GM23338 (cell line): ENCODE measurements at regions not wholly inside any gene's neighbourhood (a gene's known extent, or its start where the extent isn't known, plus 50 kb on each side); places are given as distances from the start of the nearest gene placed in this dataset.
A peak's percentile ranks its signal among the peaks of the same experiment; 100 is the strongest.

Source experiments
- ATAC-seq: fragments of 200-7000 bp; cut with Tn5 transposase; 3 replicates; pipeline ENCODE4 v1.9.1; 2020
- DNase-seq: peaks from one replicate; pipeline ENCODE4 v3.0.0-alpha.2; 2015; ENCODE audit warnings: low spot score
- H2AFZ ChIP-seq: fragments of 200-600 bp; sonication (generic); 2 replicates; pipeline ENCODE4 v1.8.0; 2016; ENCODE audit warnings: antibody characterized with exemption, mild to moderate bottlenecking, moderate library complexity
- H3F3A ChIP-seq: fragments of 200-600 bp; sonication (generic); replicated peaks from 2 replicates; pipeline ENCODE4 v1.8.0; 2017; ENCODE audit warnings: antibody characterized with exemption, mixed run types, low read depth
- H3K27ac ChIP-seq: fragments of 200-600 bp; sonication (generic); 2 replicates; pipeline ENCODE4 v1.6.1; 2016; ENCODE audit warnings: low read depth
- H3K27me3 ChIP-seq: fragments of 200-600 bp; sonication (generic); 2 replicates; pipeline ENCODE4 v1.8.0; 2016; ENCODE audit warnings: mild to moderate bottlenecking, mixed run types, moderate library complexity; ENCODE audit not compliant: insufficient read depth
- H3K36me3 ChIP-seq: fragments of 200-600 bp; sonication (generic); 2 replicates; pipeline ENCODE4 v1.8.0; 2016; ENCODE audit warnings: mild to moderate bottlenecking; ENCODE audit not compliant: insufficient read depth
- H3K4me1 ChIP-seq: fragments of 200-600 bp; sonication (generic); 2 replicates; pipeline ENCODE4 v1.8.0; 2016; ENCODE audit warnings: mild to moderate bottlenecking, moderate library complexity; ENCODE audit not compliant: insufficient read depth
- H3K4me2 ChIP-seq: fragments of 200-600 bp; sonication (generic); 2 replicates; pipeline ENCODE4 v1.7.1; 2017; ENCODE audit warnings: mixed run types
- H3K4me3 ChIP-seq: fragments of 200-600 bp; sonication (generic); 2 replicates; pipeline ENCODE4 v1.6.1; 2016; ENCODE audit warnings: mixed run types
- H3K79me2 ChIP-seq: fragments of 200-600 bp; sonication (generic); replicated peaks from 2 replicates; pipeline ENCODE4 v1.8.0; 2017; ENCODE audit warnings: mild to moderate bottlenecking; ENCODE audit not compliant: insufficient read depth
- H3K9me2 ChIP-seq: fragments of 200-600 bp; sonication (generic); 2 replicates; pipeline ENCODE4 v1.8.0; 2017; ENCODE audit not compliant: insufficient read depth
- H4K20me1 ChIP-seq: fragments of 200-600 bp; sonication (generic); replicated peaks from 2 replicates; pipeline ENCODE4 v1.8.0; 2017; ENCODE audit warnings: mild to moderate bottlenecking; ENCODE audit not compliant: insufficient read depth
- H3K27ac Mint-ChIP-seq: 2 replicates; pipeline ENCODE4 v1.8.0; 2020; ENCODE audit warnings: inconsistent platforms, mild to moderate bottlenecking, moderate library complexity, mixed read lengths
- H3K27me3 Mint-ChIP-seq: 3 replicates; pipeline ENCODE4 v1.8.0; 2022; ENCODE audit warnings: low read depth, mild to moderate bottlenecking, moderate library complexity, mixed read lengths, inconsistent platforms; ENCODE audit not compliant: insufficient read depth, poor library complexity
- H3K36me3 Mint-ChIP-seq: 3 replicates; pipeline ENCODE4 v1.8.0; 2021; ENCODE audit warnings: low read depth, mild to moderate bottlenecking, inconsistent platforms, moderate library complexity, mixed read lengths
- H3K4me1 Mint-ChIP-seq: 3 replicates; pipeline ENCODE4 v1.8.0; 2020; ENCODE audit warnings: mild to moderate bottlenecking, inconsistent platforms, mixed read lengths
- H3K4me3 Mint-ChIP-seq: 3 replicates; pipeline ENCODE4 v1.8.0; 2021; ENCODE audit warnings: moderate library complexity, mild to moderate bottlenecking, inconsistent platforms, mixed read lengths
- H3K9me3 Mint-ChIP-seq: 3 replicates; pipeline ENCODE4 v1.8.0; 2020; ENCODE audit warnings: moderate library complexity, mild to moderate bottlenecking, inconsistent platforms, mixed read lengths
- CREB1 ChIP-seq: fragments of 250-450 bp; sonication (Bioruptor Pico); IDR thresholded peaks from 2 replicates; pipeline ENCODE4 v1.5.0; 2020; ENCODE audit warnings: low read depth, mild to moderate bottlenecking, moderate library complexity
- EZH2 ChIP-seq: fragments of 200-600 bp; sonication (generic); IDR thresholded peaks from one replicate; pipeline ENCODE4 v1.8.0; 2017; ENCODE audit warnings: antibody characterized with exemption, mild to moderate bottlenecking, low read depth; ENCODE audit not compliant: unreplicated experiment
- EZH2phosphoT487 ChIP-seq: fragments of 200-600 bp; sonication (generic); IDR thresholded peaks from one replicate; pipeline ENCODE4 v1.8.1; 2018; ENCODE audit warnings: antibody characterized with exemption; ENCODE audit not compliant: unreplicated experiment
- JUNB ChIP-seq: IDR thresholded peaks from one replicate; pipeline ENCODE4 v1.6.1; 2016; ENCODE audit warnings: antibody characterized with exemption; ENCODE audit not compliant: unreplicated experiment
- POLR2AphosphoS5 ChIP-seq: IDR thresholded peaks from 2 replicates; pipeline ENCODE4 v1.6.1; 2016; ENCODE audit warnings: antibody characterized with exemption, low read depth
- STAT1 ChIP-seq: IDR thresholded peaks from one replicate; pipeline ENCODE4 v1.6.1; 2016; ENCODE audit warnings: antibody characterized with exemption; ENCODE audit not compliant: unreplicated experiment
- ZNF114 ChIP-seq: fragments of 250-450 bp; sonication (Bioruptor Pico); IDR thresholded peaks from 2 replicates; pipeline ENCODE4 v1.5.0; 2020; ENCODE audit warnings: mild to moderate bottlenecking, moderate library complexity
- ZNF331 ChIP-seq: fragments of 250-450 bp; sonication (Bioruptor Pico); IDR thresholded peaks from 2 replicates; pipeline ENCODE4 v1.5.0; 2020; ENCODE audit warnings: low read depth, mild to moderate bottlenecking, moderate library complexity
- TF ChIP-seq, protein P1 (sequence below): IDR thresholded peaks from 2 replicates; pipeline ENCODE4 v1.6.1; 2016; ENCODE audit warnings: antibody characterized with exemption
- TF ChIP-seq, protein P2 (sequence below): IDR thresholded peaks from one replicate; pipeline ENCODE4 v1.6.1; 2018; ENCODE audit warnings: antibody characterized with exemption; ENCODE audit not compliant: unreplicated experiment
- TF ChIP-seq, protein P3 (sequence below): fragments of 250-450 bp; sonication (Bioruptor Pico); IDR thresholded peaks from 2 replicates; pipeline ENCODE4 v1.5.0; 2020; ENCODE audit warnings: mild to moderate bottlenecking, moderate library complexity

DNA sequence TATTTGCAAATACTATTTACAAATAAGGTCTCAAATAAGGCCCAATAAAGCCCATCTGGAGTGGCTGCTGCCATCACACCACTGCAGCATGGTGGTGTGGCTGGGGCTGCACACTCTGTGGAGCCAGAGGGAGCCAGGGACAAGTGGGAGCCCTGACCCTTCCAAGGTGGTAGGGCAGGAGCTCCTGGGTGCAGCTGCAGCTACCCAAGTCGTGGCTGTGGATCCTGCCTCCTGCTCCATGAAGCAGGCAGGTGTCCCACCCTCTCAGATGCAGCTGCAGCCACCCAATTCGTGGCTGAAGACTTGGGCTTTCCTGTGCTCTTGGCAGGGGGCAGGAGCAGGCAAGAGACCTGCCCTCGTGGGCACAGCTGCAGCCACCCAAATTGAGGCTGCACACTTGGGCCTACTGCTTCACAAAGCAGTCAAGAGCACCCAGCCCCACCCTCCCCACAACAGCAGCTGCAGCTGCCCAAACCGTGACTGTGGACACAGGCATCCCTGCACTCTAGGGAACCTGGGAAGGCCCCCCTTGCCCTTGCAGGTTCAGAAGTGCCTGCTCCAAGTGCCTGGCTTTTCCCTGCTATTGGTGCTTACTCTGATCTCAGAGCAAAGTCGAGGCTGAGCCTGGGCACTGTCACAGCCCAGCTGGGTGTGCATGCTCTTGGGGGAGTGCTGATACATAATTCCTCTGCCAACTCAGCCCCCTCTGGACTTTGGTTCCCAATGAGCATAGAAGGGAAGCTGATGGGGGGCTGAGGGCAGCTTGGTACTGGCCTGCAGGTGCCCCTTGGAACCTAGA, 614.8 kb downstream of the PCDH18 start (continued):
- TF ChIP-seq, protein P1, sequence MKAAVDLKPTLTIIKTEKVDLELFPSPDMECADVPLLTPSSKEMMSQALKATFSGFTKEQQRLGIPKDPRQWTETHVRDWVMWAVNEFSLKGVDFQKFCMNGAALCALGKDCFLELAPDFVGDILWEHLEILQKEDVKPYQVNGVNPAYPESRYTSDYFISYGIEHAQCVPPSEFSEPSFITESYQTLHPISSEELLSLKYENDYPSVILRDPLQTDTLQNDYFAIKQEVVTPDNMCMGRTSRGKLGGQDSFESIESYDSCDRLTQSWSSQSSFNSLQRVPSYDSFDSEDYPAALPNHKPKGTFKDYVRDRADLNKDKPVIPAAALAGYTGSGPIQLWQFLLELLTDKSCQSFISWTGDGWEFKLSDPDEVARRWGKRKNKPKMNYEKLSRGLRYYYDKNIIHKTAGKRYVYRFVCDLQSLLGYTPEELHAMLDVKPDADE, result no peak
- TF ChIP-seq JUNB, result no peak
- TF ChIP-seq EZH2phosphoT487, result no peak
- TF ChIP-seq CREB1 (CRISPR knock-in tag), result no peak
- TF ChIP-seq ZNF114, result no peak
- no peak for TF ChIP-seq EZH2
- TF ChIP-seq ZNF331 (CRISPR knock-in tag), result no peak
- TF ChIP-seq, protein P2, sequence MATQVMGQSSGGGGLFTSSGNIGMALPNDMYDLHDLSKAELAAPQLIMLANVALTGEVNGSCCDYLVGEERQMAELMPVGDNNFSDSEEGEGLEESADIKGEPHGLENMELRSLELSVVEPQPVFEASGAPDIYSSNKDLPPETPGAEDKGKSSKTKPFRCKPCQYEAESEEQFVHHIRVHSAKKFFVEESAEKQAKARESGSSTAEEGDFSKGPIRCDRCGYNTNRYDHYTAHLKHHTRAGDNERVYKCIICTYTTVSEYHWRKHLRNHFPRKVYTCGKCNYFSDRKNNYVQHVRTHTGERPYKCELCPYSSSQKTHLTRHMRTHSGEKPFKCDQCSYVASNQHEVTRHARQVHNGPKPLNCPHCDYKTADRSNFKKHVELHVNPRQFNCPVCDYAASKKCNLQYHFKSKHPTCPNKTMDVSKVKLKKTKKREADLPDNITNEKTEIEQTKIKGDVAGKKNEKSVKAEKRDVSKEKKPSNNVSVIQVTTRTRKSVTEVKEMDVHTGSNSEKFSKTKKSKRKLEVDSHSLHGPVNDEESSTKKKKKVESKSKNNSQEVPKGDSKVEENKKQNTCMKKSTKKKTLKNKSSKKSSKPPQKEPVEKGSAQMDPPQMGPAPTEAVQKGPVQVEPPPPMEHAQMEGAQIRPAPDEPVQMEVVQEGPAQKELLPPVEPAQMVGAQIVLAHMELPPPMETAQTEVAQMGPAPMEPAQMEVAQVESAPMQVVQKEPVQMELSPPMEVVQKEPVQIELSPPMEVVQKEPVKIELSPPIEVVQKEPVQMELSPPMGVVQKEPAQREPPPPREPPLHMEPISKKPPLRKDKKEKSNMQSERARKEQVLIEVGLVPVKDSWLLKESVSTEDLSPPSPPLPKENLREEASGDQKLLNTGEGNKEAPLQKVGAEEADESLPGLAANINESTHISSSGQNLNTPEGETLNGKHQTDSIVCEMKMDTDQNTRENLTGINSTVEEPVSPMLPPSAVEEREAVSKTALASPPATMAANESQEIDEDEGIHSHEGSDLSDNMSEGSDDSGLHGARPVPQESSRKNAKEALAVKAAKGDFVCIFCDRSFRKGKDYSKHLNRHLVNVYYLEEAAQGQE, result no peak
- TF ChIP-seq STAT1, result no peak

DNA sequence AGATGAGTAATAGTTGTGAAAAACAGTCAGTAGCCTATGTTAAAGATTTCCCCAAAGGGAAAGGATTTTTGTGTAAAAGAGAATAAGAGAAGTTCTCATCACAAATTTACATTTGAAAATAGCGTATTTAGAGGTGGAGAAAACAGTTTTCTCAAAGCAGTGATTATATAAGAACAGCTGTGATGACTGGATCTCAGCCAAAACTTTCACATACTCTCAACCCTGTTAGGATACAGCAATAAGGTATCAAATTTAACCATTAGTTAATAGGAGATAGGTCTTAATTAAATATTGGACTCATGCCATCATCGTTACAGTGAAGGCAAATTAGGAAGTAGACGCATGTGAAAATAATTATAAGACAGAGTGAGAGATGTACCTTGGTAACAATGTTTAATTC, 622.7 kb downstream of the PCDH18 start:
- Histone ChIP-seq H3K79me2 (no peaks in the 10 kb centered on the region), H3K27me3 (no peaks in the 10 kb centered on the region), H3K4me1 (peaks cover 28% of the 10 kb centered on the region), H4K20me1 (no peaks in the 10 kb centered on the region), H3K9me2 (0 out of 2 replicates have a peak, but pooled peaks cover 6% of the 10 kb centered on the region), H3K4me3 (no peak overlapping the region), H3F3A (no peaks in the 10 kb centered on the region), H3K4me2 (no peak overlapping the region; the same call in 1 of the 2 replicates), H2AFZ (no peak overlapping the region), H3K27ac (no peak overlapping the region), H3K36me3 (no peaks in the 10 kb centered on the region)
- ATAC-seq, result no peak
- Mint-ChIP-seq H3K9me3 (no peaks in the 10 kb centered on the region), H3K36me3 (no peaks in the 10 kb centered on the region), H3K27ac (peak overlapping the region; percentile 33), H3K4me3 (no peak overlapping the region), H3K4me1 (peaks cover 22% of the 10 kb centered on the region), H3K27me3 (peaks cover 2% of the 10 kb centered on the region)
- DNase-seq, result no peak
- TF ChIP-seq, protein P1, result no peak
- TF ChIP-seq, protein P3, sequence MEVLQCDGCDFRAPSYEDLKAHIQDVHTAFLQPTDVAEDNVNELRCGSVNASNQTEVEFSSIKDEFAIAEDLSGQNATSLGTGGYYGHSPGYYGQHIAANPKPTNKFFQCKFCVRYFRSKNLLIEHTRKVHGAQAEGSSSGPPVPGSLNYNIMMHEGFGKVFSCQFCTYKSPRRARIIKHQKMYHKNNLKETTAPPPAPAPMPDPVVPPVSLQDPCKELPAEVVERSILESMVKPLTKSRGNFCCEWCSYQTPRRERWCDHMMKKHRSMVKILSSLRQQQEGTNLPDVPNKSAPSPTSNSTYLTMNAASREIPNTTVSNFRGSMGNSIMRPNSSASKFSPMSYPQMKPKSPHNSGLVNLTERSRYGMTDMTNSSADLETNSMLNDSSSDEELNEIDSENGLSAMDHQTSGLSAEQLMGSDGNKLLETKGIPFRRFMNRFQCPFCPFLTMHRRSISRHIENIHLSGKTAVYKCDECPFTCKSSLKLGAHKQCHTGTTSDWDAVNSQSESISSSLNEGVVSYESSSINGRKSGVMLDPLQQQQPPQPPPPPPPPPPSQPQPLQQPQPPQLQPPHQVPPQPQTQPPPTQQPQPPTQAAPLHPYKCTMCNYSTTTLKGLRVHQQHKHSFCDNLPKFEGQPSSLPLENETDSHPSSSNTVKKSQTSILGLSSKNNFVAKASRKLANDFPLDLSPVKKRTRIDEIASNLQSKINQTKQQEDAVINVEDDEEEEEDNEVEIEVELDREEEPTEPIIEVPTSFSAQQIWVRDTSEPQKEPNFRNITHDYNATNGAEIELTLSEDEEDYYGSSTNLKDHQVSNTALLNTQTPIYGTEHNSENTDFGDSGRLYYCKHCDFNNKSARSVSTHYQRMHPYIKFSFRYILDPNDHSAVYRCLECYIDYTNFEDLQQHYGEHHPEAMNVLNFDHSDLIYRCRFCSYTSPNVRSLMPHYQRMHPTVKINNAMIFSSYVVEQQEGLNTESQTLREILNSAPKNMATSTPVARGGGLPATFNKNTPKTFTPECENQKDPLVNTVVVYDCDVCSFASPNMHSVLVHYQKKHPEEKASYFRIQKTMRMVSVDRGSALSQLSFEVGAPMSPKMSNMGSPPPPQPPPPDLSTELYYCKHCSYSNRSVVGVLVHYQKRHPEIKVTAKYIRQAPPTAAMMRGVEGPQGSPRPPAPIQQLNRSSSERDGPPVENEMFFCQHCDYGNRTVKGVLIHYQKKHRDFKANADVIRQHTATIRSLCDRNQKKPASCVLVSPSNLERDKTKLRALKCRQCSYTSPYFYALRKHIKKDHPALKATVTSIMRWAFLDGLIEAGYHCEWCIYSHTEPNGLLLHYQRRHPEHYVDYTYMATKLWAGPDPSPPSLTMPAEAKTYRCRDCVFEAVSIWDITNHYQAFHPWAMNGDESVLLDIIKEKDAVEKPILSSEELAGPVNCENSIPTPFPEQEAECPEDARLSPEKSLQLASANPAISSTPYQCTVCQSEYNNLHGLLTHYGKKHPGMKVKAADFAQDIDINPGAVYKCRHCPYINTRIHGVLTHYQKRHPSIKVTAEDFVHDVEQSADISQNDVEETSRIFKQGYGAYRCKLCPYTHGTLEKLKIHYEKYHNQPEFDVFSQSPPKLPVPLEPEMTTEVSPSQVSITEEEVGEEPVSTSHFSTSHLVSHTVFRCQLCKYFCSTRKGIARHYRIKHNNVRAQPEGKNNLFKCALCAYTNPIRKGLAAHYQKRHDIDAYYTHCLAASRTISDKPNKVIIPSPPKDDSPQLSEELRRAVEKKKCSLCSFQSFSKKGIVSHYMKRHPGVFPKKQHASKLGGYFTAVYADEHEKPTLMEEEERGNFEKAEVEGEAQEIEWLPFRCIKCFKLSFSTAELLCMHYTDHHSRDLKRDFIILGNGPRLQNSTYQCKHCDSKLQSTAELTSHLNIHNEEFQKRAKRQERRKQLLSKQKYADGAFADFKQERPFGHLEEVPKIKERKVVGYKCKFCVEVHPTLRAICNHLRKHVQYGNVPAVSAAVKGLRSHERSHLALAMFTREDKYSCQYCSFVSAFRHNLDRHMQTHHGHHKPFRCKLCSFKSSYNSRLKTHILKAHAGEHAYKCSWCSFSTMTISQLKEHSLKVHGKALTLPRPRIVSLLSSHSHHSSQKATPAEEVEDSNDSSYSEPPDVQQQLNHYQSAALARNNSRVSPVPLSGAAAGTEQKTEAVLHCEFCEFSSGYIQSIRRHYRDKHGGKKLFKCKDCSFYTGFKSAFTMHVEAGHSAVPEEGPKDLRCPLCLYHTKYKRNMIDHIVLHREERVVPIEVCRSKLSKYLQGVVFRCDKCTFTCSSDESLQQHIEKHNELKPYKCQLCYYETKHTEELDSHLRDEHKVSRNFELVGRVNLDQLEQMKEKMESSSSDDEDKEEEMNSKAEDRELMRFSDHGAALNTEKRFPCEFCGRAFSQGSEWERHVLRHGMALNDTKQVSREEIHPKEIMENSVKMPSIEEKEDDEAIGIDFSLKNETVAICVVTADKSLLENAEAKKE (CRISPR knock-in tag), result no peak
- no peak for TF ChIP-seq POLR2AphosphoS5
